KG1 (cell line): ENCODE measurements at regions not wholly inside any gene's neighbourhood (a gene's known extent, or its start where the extent isn't known, plus 50 kb on each side); places are given as distances from the start of the nearest gene placed in this dataset.

ENCODE experiments used
- DNase-seq: peaks from one replicate; lab custom pipeline; 2025; lab: John Stamatoyannopoulos, UW

DNA sequence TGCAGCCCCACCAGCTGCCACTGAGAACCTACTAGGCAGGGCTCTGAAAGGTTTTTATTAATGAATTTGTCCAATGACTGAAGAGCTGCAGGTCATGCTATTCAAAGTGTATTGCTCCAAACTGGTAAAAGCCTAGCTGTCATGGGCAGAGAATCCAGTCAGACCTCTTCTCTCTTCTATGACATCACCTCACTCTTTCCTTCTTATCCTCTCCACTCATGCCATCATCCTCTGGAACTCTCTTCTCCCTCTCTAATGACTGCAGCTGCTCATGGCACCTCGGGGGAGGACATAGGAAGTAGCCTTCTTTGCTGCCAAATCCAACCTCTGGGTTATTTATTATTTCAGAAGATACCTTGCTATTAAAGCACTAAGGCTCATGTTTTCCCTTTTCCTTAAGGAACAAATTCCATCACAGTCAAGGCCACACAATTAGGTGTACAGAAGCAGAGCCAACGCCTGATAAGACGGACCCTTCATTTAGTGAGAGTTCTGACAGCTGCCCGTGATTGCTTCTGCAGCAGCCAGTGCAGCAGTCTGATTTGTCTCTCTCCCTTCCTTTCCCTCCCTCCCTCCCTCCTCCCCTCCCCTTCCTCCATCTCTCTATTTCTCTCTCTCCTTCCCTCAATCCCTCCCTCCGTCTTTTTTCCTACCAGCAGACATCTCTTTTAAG lies 87.0 kb upstream of the ONECUT1 start:
- DNase-seq, result no peak

DNA sequence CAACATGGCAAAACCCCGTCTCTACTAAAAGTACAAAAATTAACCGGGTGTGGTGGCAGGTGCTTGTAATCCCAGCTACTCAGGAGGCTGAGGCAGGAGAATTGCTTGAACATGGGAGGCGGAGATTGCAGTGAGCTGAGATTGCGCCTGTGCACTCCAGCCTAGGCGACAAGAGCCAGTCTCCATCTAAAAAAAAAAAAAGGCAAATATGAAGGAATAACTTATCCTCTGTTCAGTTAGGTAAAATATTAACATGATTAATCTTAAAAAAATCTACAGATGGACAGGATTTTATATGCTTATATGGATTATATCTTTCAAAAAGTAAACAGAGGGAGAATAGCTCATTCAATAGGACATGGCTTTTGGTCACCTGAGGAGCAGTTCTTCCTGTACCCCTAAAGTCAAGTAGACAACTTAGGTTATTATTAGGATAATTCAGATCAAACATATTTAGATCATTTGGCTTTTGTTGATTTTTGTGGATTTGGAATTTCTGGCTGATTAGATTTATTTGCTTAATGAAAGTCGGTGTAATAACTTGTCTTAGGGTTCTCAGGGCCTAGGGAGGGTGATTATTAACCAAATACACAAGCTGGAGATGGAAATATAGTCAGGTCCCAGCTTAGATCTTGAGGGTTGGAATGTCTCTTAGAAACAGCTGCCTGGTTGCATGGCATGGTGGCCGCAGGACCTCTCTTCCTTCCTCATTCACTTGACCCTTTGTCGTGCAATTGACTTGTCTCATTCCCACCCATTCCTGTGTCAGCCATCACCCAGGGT lies 82.1 kb upstream of the ONECUT1 start:
- DNase-seq, result no peak

DNA sequence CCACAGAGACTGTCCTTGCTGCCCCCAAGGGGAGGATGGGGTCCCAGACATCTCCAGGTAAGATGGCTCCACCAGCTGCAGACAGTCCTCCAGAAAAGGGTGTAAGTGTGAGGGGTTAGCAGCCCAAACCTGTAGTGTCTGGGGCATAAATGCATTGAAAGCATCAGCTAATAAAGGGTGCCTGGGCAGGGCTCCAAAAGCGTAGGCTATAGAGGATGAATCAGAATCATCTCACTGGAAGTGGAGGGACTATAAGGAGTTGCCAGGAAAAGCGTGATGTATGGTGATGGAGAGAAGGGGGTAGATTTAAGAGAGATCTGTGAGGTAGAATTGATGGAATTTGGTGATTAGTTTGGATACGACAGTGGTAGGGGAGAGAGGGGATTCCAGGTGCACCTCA lies 79.9 kb upstream of the ONECUT1 start:
- DNase-seq, result no peak

DNA sequence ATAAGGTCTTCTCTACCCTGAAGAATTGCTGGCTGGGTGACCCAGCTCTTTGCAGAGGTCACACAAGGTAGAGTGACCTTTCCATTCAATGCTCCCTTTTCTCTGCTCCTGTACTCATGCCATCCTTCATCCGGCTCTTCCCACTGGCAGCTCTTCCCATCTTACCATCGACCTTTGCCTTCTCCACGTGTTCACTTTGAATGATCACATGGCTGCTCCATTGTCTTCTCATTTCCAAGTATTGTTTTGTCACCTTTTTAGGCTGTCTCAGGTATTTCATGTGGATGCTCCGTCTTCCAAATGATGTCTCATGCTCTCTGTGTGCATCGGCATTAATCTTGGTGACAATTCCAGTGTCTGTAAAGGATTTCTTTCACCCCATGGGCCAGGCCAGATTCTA lies 76.6 kb upstream of the ONECUT1 start:
- DNase-seq, result no peak

DNA sequence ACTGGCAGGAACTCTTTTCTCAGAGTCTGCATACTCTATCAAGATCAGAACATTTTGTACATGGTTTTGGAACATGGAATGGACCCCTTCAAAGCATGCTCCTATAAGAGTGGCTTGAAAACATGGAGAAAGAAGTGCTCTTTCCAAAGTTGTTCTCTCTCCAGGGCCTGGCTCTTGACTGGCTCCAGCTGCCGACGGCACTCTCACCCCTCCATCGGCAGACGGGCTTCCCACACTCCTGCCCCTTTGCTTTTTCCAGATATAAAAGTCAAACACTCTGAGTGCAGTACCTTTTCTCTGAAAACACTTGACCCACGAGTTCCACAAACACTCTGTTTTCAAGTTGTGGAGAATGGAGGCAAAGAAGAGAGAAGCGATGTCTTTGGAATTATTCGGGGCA lies 72.5 kb upstream of the ONECUT1 start:
- no peak for DNase-seq

DNA sequence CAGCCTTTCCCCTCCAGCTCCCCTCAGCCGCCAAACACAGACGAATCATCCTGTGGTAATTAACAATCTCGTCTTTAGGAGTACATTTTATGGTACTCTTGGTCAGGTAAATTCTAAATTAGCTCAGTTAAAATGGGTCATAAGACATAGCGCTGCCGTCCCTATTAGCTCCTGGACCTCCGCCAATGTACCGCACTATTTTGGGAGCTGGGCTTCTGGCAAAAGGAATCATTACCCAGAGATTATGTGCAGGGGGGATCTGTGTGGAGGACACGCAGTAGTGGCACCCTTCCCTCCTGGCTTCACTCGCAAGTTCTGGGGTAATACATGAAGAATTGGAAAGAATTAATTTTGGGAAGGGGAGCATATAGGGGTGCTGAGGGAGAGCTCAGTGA lies 68.6 kb upstream of the ONECUT1 start:
- no peak for DNase-seq

DNA sequence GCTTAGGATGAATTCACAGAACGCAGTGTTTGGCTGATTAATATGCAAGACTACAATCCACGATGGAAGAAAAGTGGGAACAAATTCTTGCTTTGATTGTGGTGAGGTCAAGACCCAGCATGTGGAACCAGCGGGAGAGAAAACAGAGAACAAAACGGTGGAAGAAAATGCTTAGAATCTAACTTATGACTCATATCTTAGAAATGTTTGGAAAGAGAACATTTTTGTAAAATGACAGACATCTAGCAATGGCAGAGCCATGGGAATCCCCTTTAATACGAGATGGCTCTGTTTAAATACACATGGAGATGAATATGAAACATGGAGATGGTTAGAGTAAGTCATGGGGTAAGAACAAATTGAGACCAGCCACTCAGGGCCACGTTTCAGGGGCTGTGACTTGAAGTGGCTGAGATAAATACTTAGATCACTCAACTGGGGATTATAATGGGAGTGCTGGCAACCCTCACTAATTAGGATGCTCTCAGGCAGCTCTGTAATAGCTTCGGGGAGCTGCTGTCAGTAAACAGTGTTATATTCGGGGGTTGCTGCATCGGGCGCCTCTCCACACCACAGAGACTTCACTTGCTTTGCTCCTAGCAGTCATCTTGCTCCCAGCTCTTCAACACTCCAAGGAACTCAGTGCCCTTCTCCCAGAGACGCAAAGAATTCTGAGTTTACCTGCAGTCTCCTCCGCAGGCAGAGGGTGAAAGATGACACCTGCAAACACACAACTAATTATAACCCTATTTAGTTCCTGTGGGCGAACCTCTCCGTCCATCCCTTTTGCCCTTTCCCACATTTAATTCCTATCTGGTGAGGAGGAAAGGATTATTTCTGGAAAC lies 68.0 kb upstream of the ONECUT1 start:
- no peak for DNase-seq

DNA sequence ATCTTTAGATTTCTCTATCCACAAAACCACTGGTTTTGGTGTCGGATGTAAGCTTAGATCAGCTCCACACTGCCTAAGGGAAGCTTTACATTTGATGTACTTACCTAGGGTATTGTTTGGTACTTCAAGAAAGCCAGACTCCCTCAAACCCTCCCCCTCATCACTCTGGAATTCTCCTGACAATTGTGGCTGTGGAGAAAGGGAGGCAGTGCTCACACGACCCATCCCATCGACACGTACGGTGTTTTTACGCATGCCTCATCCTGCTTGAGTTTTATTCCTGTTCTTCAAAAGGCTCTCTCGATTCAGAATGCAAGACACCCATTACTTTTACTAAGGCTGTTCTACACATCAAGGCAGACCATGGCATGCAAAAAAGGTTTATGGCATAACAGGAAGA lies 67.3 kb upstream of the ONECUT1 start:
- DNase-seq, result no peak

DNA sequence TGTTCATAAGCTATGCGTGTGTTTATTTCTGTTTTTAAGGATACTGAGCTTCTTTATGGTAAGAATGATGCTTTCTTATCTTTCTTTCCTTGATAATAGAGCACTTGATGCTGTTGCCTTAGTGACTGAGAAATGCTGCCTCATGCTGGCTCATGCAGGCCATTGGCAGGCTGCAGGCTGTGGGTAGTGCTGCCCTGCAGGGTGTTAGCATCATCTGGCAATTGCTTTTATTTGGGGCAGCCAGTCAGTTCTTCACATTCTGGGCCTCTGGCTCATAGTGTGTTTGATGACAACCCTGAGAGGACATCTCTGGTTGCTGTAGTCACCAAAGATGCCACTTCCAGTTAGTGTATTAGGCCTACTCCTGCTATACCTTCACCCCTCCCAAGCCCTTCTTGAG lies 66.2 kb upstream of the ONECUT1 start:
- no peak for DNase-seq

DNA sequence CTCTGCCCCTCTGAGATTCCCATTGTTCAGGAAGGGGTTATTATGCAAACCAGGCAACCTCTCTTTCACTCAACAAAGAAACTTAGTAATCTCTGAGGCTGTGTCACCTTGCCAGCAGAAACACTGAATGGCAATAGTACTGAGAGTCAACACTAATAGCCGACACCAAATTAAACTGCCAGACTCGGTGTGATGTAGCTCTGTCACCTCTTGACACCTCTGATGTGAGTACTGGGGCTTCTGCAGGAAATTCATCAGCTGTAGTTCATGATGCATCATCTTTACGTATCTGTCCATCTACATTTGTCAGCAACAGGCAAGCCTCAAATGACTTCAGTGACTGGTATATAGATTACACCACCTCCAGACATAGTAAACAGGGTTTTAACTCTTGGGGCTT lies 65.0 kb upstream of the ONECUT1 start:
- DNase-seq, result no peak

DNA sequence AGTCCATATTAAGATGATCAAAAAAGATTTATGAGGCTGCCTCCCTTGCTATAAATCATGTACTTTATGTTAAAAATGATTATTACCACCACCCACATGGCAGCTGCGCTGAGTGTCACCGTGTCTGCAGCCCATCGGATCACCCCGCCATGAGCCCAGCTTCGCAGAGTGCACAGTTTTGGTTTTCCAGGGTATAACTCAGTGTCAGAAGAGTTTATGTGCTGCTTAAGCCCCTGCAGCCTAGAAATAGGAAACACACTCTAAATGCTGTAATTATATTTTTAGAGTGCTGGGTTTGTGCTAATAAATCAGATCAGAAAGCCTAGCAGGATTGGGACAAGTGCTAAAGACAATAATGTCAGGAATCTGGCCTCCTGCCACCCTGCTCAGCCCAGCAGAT lies 54.7 kb upstream of the ONECUT1 start:
- no peak for DNase-seq
